Muscle layer of colon (tissue), 2 donors: ENCODE measurements at regions not wholly inside any gene's neighbourhood (a gene's known extent, or its start where the extent isn't known, plus 50 kb on each side); places are given as distances from the start of the nearest gene placed in this dataset.

Experiments
- H3K27ac ChIP-seq: one replicate; pipeline ENCODE4 v1.7.0; 2013; ENCODE audit warnings: low read depth, mild to moderate bottlenecking, low read length, moderate library complexity
- H3K27me3 ChIP-seq, 2 donors: one replicate each; pipeline ENCODE4 v1.7.0; 2013; ENCODE audit warnings: low read length in 2 of 2, mild to moderate bottlenecking in 2 of 2; ENCODE audit not compliant: insufficient read depth in 2 of 2, control insufficient read depth in 1 of 2
- H3K36me3 ChIP-seq: one replicate; pipeline ENCODE4 v1.7.0; 2013; ENCODE audit warnings: mild to moderate bottlenecking, low read length; ENCODE audit not compliant: insufficient read depth
- H3K4me1 ChIP-seq: one replicate; pipeline ENCODE4 v1.7.0; 2013; ENCODE audit warnings: mild to moderate bottlenecking, low read length; ENCODE audit not compliant: insufficient read depth
- H3K4me3 ChIP-seq, 2 donors: one replicate each; pipeline ENCODE4 v1.7.0; 2013; ENCODE audit warnings: low read length in 2 of 2, low read depth in 1 of 2, mild to moderate bottlenecking in 1 of 2, moderate library complexity in 1 of 2
- H3K9ac ChIP-seq: one replicate; pipeline ENCODE4 v1.7.0; 2013; ENCODE audit warnings: low read length
- H3K9me3 ChIP-seq: one replicate; pipeline ENCODE4 v1.7.0; 2013; ENCODE audit warnings: mild to moderate bottlenecking, low read length
- donor health status: abdominal sarcoma.
- donor health status: Adenocarcinoma of cecum.

DNA sequence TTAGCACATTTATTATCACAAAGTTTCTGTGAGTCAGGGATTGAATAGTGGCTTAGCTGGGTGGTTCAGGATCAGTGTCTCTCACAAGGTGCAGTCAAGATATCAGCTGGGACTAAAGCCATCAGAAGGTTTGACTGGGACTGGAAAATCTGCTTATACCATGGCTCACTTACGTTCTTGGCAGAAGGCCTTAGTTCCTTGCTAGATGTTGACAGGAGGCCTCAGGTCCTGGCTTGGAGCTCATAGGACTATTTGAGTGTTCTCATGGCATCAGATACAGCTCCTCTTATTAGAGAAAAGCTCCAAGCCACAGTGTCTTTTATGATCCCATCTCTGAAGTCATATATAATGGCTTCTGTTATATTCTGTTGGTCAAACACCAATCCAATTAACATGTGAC lies 127.3 kb downstream of the SLC6A15 start:
- no peak overlapping the region for H3K27ac ChIP-seq
- no peak overlapping the region for H3K9ac ChIP-seq
- peaks cover 3% of the 10 kb centered on the region for H3K4me1 ChIP-seq
- no peaks in the 10 kb centered on the region for H3K9me3 ChIP-seq
- H3K36me3 ChIP-seq, result no peaks in the 10 kb centered on the region
- H3K27me3 ChIP-seq, result no peaks in the 10 kb centered on the region
- H3K4me3 ChIP-seq, result no peak overlapping the region

DNA sequence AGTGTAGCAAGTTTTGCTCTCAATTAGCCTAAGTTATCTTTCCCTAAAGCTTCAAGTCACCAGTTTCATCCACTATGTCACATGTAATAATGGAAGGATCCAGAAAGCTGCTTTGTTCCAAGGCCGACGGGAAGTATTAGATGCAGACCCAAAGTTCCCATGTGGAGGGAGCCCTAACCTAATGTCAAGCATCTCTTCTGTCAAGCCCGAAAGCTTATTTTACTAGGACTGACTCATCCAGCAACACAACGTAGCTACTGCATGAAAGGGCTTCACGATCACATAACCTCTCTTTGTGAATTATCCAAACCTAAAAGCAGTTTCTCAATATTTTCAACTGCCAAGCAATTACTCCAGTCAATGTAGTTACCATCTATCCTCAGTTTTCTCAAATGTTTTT lies 133.4 kb downstream of the SLC6A15 start:
- no peaks in the 10 kb centered on the region for H3K27me3 ChIP-seq
- no peak overlapping the region for H3K9ac ChIP-seq
- no peaks in the 10 kb centered on the region for H3K9me3 ChIP-seq
- H3K4me1 ChIP-seq, result no peaks in the 10 kb centered on the region
- H3K4me3 ChIP-seq, result no peak overlapping the region
- no peaks in the 10 kb centered on the region for H3K36me3 ChIP-seq
- no peak overlapping the region for H3K27ac ChIP-seq

- Histone ChIP-seq H3K27ac (no peak overlapping the region), H3K36me3 (no peaks in the 10 kb centered on the region), H3K9ac (no peak overlapping the region), H3K4me1 (no peaks in the 10 kb centered on the region), H3K27me3 (no peaks in the 10 kb centered on the region), H3K4me3 (no peak overlapping the region), H3K9me3 (no peaks in the 10 kb centered on the region)
Measured at GRCh38 chr12:84772281-84772680, 140.3 kb downstream of the SLC6A15 start.

- Histone ChIP-seq H3K9me3 (no peaks in the 10 kb centered on the region), H3K9ac (no peak overlapping the region), H3K4me3 (no peak overlapping the region)
Measured at GRCh38 chr12:84767079-84767478, 145.5 kb downstream of the SLC6A15 start.

DNA sequence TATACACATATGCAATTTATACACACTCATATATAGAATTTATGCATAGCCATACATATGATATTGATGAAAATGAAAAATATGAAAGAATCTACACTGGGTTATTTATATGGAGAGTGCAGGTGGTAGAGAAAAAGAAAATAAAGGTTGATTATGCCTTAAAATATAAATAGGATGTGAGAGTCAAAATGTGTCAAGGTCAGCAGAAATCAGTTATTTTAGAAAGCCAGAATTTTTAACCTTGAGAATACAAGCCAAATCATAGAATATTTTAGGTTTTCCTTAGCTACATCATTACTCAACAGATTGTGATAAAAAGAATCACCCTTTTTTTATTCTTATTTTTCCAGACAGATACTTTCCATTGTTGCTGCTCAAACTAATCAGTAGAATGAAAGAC lies 146.2 kb downstream of the SLC6A15 start:
- H3K9me3 ChIP-seq, result no peaks in the 10 kb centered on the region
- no peak overlapping the region for H3K4me3 ChIP-seq
- no peak overlapping the region for H3K9ac ChIP-seq
- no peaks in the 10 kb centered on the region for H3K4me1 ChIP-seq
- no peaks in the 10 kb centered on the region for H3K36me3 ChIP-seq
- no peaks in the 10 kb centered on the region for H3K27me3 ChIP-seq
- no peak overlapping the region for H3K27ac ChIP-seq

More at GRCh38 chr12:84767079-84767478, 145.5 kb downstream of the SLC6A15 start:
- H3K27me3 ChIP-seq, result no peaks in the 10 kb centered on the region
- H3K36me3 ChIP-seq, result no peaks in the 10 kb centered on the region
- no peak overlapping the region for H3K27ac ChIP-seq
- no peaks in the 10 kb centered on the region for H3K4me1 ChIP-seq

- no peaks in the 10 kb centered on the region for H3K36me3 ChIP-seq
- H3K27me3 ChIP-seq, result no peaks in the 10 kb centered on the region
- H3K9ac ChIP-seq, result no peak overlapping the region
- no peak overlapping the region for H3K27ac ChIP-seq
- H3K4me1 ChIP-seq, result no peaks in the 10 kb centered on the region
- no peak overlapping the region for H3K4me3 ChIP-seq
- H3K9me3 ChIP-seq, result no peaks in the 10 kb centered on the region
Measured at GRCh38 chr12:84764001-84764400, 148.6 kb downstream of the SLC6A15 start.

GRCh38 chr12:84763107-84763506 lies 149.5 kb downstream of the SLC6A15 start:
- no peak overlapping the region for H3K27ac ChIP-seq
- H3K36me3 ChIP-seq, result no peaks in the 10 kb centered on the region
- H3K27me3 ChIP-seq, result no peaks in the 10 kb centered on the region
- no peak overlapping the region for H3K9ac ChIP-seq
- no peak overlapping the region for H3K4me3 ChIP-seq
- no peaks in the 10 kb centered on the region for H3K4me1 ChIP-seq
- H3K9me3 ChIP-seq, result no peaks in the 10 kb centered on the region

- no peaks in the 10 kb centered on the region for H3K9me3 ChIP-seq
- no peak overlapping the region for H3K4me3 ChIP-seq
- H3K36me3 ChIP-seq, result no peaks in the 10 kb centered on the region
- no peak overlapping the region for H3K27ac ChIP-seq
- H3K27me3 ChIP-seq, result no peaks in the 10 kb centered on the region
- no peak overlapping the region for H3K9ac ChIP-seq
- no peaks in the 10 kb centered on the region for H3K4me1 ChIP-seq
Measured at GRCh38 chr12:84760091-84760865, 152.3 kb downstream of the SLC6A15 start.

- Histone ChIP-seq H3K9me3 (no peaks in the 10 kb centered on the region), H3K27ac (no peak overlapping the region), H3K4me1 (no peaks in the 10 kb centered on the region), H3K4me3 (no peak overlapping the region), H3K36me3 (no peaks in the 10 kb centered on the region), H3K9ac (no peak overlapping the region), H3K27me3 (no peaks in the 10 kb centered on the region)
Measured at GRCh38 chr12:84757978-84758377, 154.6 kb downstream of the SLC6A15 start.

DNA sequence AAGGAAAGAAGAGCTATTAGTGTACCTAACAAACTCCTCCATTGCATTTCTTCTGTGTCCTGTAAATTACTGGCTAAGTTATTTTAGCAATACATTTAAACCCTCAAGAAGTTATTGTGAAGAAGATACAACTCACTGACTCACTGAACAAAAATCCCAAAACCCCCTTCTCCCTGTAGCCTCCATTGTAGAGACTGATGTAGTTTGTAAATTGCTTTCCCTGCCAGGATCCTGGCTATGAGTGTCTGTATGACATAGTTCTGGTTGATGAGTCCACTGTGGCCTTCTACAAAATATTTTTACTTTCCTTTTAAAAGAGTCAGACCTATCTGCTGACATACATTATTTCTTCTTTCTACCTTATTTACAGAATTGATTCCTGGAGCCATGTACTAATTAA lies 155.6 kb downstream of the SLC6A15 start:
- Histone ChIP-seq H3K4me1 (no peaks in the 10 kb centered on the region), H3K4me3 (no peak overlapping the region), H3K27ac (no peak overlapping the region), H3K9ac (no peak overlapping the region), H3K36me3 (no peaks in the 10 kb centered on the region), H3K27me3 (no peaks in the 10 kb centered on the region), H3K9me3 (no peaks in the 10 kb centered on the region)

DNA sequence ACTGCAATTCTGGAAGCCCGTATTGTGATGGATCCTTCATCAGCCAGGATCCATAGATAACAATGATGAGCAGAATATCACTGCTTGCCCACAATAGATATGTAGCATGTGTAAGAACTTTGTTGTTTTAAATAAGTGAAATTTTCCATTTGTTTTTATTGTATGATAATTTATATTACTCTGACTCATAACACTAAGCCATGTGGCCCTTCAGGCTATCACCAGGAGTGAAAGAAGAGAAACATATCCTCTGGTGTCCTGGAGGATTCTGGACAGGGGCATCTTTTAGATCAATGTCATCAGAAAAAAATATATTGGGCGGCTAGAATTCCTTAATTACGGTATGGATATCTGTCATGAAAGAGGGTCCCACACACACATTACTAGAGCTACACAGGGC lies 167.5 kb downstream of the SLC6A15 start:
- Histone ChIP-seq H3K36me3 (no peaks in the 10 kb centered on the region), H3K4me3 (no peak overlapping the region), H3K27ac (no peak overlapping the region), H3K9me3 (no peaks in the 10 kb centered on the region), H3K27me3 (no peaks in the 10 kb centered on the region), H3K9ac (no peak overlapping the region), H3K4me1 (no peaks in the 10 kb centered on the region)

GRCh38 chr12:84741692-84742091 lies 170.9 kb downstream of the SLC6A15 start:
- H3K27ac ChIP-seq, result no peak overlapping the region
- H3K9ac ChIP-seq, result no peak overlapping the region
- no peaks in the 10 kb centered on the region for H3K9me3 ChIP-seq

More at GRCh38 chr12:84741692-84742091, 170.9 kb downstream of the SLC6A15 start:
- no peaks in the 10 kb centered on the region for H3K27me3 ChIP-seq
- H3K36me3 ChIP-seq, result no peaks in the 10 kb centered on the region
- no peaks in the 10 kb centered on the region for H3K4me1 ChIP-seq
- no peak overlapping the region for H3K4me3 ChIP-seq
